ENCODE measurements at regions not wholly inside any gene's neighbourhood (a gene's known extent, or its start where the extent isn't known, plus 50 kb on each side); places are given as distances from the start of the nearest gene placed in this dataset.
"Not testable (repeated sequence)": the region's sequence is repeated elsewhere in the genome, so short reads cannot be mapped to it uniquely, and the experiment has no call there.

DNA sequence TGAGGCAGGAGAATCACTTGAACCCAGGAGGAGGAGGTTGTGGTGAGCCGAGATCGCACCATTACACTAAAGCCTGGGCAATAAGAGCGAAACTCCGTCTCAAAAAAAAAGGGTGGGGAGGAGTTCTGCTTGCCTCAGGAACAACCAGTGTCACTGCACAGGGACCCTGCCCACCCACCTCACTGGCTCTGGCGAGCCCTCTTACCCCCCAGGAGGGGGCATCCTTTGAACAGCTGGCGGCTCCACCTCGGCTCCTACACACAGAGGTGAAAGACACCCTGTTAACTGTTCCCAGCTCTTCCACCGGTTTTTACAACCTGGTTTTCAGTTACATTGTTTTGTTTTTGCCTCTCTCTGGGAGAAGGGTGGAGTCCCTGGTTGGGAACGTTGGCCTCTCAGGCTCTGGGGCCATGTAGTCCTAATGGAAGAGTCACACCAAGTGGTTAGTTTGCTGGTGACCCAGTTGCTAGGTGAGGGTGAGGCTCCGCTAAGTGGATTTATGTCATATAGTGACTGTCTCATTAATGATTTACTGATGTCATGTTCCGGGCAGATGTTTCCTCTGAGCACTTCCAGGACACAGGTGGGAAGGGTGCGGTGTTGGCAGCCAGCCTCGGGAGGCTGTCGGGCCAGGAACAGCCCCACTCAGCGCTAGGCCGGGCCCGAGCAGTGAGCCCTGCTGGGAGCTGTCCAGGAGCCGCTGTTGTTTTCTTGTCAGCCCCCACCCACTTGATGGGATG is 120.6 kb upstream of the TPTE start:
- intact Hi-C loops (cut with DNase I; ENCODE audit: low total_unique reads); H3K4me1 ChIP-seq; H3K4me3 ChIP-seq; H3K36me3 ChIP-seq; H3K27me3 ChIP-seq; DNase-seq (ENCODE audit: low spot score in 2 of 2); H3K27ac ChIP-seq: not testable (repeated sequence)
- H3K9me3 ChIP-seq = peaks cover 49 to 56% of the 10 kb centered on the region in 2 donors

DNA sequence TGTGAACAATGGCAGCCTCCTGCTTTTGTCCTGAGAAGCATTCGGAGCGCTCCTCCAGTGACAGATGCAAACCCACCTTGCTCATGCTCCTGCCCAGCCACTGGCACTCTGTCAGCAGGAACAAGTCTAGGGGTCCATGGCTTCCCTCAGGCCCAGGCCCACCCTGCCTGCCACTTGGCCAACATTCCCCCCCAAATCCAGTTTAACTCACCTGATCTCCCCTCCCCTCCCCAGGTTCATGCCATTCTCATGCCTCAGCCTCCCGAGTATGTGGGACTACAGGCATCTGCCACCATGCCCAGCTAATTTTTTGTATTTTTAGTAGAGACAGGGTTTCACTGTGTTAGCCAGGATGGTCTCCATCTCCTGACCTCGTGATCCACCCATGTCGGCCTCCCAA is 118.9 kb upstream of the TPTE start:
- intact Hi-C loops (cut with DNase I; ENCODE audit: low total_unique reads); H3K36me3 ChIP-seq; H3K27me3 ChIP-seq; H3K4me3 ChIP-seq; H3K4me1 ChIP-seq; H3K27ac ChIP-seq; DNase-seq (ENCODE audit: low spot score in 2 of 2): not testable (repeated sequence)
- H3K9me3 ChIP-seq = peaks cover 50 to 57% of the 10 kb centered on the region in 2 donors

DNA sequence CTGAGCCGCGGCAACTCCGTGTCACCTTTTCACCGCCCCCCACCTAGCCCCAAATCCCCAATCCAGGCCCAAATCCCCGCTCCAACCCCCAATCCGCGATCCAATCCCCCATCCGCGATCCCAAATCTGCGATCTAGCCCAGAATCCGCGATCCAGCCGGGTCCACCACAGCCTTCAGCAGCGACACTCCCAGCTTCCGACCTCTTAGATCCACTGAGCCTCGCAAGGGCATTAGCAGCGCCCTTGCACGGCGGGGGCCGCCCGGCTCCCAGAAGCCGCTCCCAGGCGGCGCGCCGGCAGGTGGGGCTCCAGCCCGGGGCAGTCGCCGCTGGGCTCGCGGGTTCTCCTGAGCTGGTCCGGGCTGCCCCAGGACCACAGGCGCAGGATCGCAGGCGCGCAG is 116.1 kb upstream of the TPTE start:
- H3K4me1 ChIP-seq; H3K4me3 ChIP-seq; H3K27ac ChIP-seq; DNase-seq (ENCODE audit: low spot score in 2 of 2); H3K36me3 ChIP-seq; H3K27me3 ChIP-seq; intact Hi-C loops (cut with DNase I; ENCODE audit: low total_unique reads): not testable (repeated sequence)
- peaks cover 51 to 59% of the 10 kb centered on the region in 2 donors for H3K9me3 ChIP-seq

DNA sequence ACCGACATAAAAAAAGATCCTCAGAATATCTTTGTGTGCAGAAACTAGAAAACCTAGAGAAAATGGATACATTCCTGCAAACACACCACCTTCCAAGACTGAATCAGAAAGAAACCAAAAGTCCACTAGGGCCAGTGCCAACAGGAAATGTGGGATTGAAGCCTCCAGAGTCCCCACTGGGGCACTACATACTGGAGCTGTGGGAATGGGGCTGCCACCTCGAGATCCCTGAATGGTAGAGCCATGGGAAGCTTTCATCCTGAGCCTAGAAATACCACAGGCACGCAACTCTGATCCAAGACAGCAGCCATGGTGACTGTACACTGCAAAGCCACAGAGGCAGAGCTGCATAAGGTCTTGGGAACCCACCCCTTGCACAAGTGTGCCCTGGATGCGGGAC is 111.6 kb upstream of the TPTE start:
- H3K27me3 ChIP-seq; H3K4me3 ChIP-seq; intact Hi-C loops (cut with DNase I; ENCODE audit: low total_unique reads); H3K36me3 ChIP-seq; H3K4me1 ChIP-seq; H3K27ac ChIP-seq; DNase-seq (ENCODE audit: low spot score in 2 of 2): not testable (repeated sequence)
- peaks cover 30 to 40% of the 10 kb centered on the region in 2 donors for H3K9me3 ChIP-seq

DNA sequence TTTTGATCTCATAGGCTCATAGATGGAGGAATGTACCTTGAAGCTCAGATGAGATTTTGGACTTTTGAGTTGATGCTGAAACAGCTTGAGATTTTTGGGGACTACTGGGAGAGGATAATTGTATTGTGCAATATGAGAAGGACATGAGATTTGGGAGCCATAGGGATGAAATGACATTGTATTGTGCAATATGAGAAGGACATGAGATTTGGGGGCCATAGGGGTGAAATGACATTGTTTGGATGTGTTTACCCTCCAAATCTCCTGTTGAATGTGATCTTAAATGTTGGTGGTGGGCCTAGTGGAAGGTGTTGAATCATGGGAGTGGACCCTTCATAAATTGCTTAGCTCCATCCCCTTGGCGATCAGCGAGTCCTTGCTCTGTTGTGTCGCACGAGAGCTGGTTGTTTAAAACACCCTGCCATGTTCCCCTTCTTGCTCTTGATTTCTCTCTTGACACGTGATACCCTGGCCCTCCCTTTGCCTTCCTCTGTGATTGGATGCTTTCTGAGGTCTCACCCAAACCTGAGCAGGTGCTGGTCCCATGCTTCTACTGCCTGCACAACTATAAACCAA is 110.9 kb upstream of the TPTE start:
- H3K4me3 ChIP-seq = not testable (repeated sequence)
- peaks cover 30 to 40% of the 10 kb centered on the region in 2 donors for H3K9me3 ChIP-seq

DNA sequence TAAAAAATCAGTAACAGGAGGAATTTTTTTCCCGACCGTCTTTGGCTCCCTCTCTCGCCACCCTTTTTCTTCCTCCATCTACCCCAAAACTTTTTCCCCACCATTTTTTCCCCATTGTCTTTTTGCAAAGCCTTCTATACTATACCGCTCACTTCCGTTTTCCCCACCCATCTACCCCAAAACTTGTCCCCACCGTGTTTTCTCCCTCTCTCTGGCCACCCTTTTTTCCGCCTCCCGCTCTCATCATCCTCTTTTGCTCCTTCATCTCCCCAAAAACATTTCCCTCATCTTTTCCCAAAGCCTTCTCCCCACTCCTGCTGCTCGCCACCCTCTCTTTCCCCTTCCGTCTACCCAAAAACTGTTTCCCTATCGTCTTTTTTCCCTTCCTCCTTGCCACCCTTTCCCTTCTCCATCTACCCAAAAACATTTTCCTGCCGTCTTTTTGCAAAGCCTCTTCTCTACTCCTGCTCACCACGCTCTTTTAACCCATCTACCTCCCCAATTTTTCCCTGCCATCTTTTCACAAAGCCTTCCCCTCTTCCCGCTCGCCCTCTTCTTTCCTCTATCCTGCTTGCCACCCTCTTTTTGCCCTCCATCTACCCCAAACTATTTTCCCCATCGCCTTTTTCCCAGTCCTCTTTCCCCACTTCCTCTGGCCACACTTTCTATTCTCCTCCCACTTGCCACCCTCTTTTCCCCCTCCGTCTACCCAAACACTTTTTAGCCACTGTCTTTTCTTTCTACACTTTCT is 109.4 kb upstream of the TPTE start:
- DNase-seq (ENCODE audit: low spot score in 2 of 2); H3K4me1 ChIP-seq; H3K27me3 ChIP-seq; H3K27ac ChIP-seq; intact Hi-C loops (cut with DNase I; ENCODE audit: low total_unique reads); H3K4me3 ChIP-seq; H3K36me3 ChIP-seq: not testable (repeated sequence)
- H3K9me3 ChIP-seq = peaks cover 38 to 42% of the 10 kb centered on the region in 2 donors

More for the DNA sequence above, 110.9 kb upstream of the TPTE start:
- H3K27ac ChIP-seq; intact Hi-C loops (cut with DNase I; ENCODE audit: low total_unique reads); H3K27me3 ChIP-seq; H3K4me1 ChIP-seq; H3K36me3 ChIP-seq; DNase-seq (ENCODE audit: low spot score in 2 of 2): not testable (repeated sequence)

DNA sequence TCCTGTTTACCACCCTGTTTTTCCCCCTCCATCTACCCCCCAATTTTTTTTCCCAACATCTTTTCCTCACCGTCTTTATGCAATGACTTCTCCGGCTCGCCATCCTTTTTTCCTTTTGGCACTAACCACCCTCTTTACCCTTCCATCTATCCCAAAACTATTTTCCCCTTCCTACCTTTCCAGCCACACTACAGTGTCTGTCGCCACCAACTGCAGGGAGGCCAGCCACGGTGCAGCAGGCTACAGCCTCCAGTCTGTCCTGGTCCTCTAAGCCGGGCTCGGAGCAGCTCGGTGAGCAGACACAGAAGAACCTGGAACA is 108.5 kb upstream of the TPTE start:
- peaks cover 45 to 47% of the 10 kb centered on the region in 2 donors for H3K9me3 ChIP-seq
- H3K4me1 ChIP-seq; H3K36me3 ChIP-seq; H3K4me3 ChIP-seq; H3K27me3 ChIP-seq; DNase-seq (ENCODE audit: low spot score in 2 of 2); H3K27ac ChIP-seq; intact Hi-C loops (cut with DNase I; ENCODE audit: low total_unique reads): not testable (repeated sequence)

DNA sequence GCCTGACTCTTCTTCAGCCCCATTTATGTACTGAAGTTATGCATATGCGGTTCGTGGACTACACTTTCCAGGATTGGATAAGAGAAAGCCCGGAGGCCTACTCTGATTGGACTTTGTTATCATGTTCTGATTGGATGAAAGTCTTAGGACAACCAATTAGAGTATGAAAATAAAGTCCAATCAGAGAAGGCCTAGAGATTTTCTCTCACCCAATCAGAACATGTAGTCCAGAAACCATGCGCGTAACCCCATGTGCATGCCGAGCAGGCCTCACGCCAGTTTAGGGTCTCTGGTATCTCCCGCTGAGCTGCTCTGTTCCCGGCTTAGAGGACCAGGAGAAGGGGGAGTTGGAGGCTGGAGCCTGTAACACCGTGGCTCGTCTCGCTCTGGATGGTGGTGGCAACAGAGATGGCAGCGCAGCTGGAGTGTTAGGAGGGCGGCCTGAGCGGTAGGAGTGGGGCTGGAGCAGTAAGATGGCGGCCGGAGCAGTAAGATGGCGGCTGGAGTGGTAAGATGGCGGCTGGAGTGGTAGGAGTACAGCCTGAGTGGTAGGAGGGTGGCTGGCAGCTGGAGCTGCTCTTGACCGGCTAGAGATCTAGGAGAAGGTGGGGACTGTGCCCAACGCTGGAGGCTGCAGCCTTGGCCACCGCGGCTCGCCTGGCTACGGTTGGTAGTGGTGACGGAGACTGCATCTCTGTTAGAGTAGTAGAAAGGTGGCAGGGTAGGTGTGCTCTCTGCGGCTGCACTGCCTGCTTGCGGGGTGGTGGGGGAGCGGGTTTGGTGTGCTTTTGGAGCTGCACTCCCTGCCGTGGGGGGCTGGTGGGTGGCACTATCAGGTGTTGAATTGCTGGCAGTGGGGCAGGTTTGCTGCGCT is 107.9 kb upstream of the TPTE start:
- H3K36me3 ChIP-seq; H3K27ac ChIP-seq; H3K4me1 ChIP-seq; DNase-seq (ENCODE audit: low spot score in 2 of 2); intact Hi-C loops (cut with DNase I; ENCODE audit: low total_unique reads); H3K27me3 ChIP-seq; H3K4me3 ChIP-seq: not testable (repeated sequence)
- peaks cover 46 to 51% of the 10 kb centered on the region in 2 donors for H3K9me3 ChIP-seq

DNA sequence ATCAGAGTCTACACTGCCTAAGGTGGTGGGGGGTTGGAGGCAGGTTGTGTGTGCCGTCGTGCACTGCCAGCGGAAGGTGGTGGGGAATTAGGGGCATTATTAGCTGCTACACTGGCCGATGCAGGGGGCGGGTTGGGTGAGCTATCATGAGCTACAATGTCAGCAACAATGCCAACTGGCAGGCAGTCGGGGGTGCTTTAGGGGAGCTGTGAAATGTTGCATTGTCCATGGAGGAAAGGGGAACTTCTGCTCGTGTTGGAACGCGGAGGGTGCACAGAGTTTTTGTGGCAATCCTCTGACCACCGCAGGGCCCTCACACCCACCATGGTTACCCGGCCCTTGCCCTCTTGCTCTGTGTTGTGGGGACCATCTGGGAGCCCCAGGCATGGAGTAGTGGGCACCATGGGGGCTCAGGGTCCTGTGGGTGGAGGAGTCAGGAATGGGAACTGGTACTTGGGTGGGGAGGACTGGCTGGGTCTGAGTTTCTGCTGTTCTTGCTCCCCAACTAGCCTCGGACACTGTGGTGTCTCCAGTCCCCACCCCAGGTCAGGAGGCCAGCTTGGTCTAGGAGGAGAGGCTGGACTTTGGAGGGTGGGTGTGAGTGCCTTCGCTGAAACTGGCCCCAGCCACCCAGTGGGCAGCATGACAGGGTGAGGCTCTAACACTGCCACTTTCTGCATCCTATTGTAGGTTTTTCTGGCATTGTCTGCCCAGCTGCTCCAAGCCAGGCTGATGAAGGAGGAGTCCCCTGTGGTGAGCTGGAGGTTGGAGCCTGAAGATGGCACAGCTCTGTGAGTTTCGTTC is 107.1 kb upstream of the TPTE start:
- H3K36me3 ChIP-seq; DNase-seq (ENCODE audit: low spot score in 2 of 2); H3K27ac ChIP-seq; H3K27me3 ChIP-seq; H3K4me1 ChIP-seq; H3K4me3 ChIP-seq; intact Hi-C loops (cut with DNase I; ENCODE audit: low total_unique reads): not testable (repeated sequence)
- peaks cover 52 to 57% of the 10 kb centered on the region in 2 donors for H3K9me3 ChIP-seq

DNA sequence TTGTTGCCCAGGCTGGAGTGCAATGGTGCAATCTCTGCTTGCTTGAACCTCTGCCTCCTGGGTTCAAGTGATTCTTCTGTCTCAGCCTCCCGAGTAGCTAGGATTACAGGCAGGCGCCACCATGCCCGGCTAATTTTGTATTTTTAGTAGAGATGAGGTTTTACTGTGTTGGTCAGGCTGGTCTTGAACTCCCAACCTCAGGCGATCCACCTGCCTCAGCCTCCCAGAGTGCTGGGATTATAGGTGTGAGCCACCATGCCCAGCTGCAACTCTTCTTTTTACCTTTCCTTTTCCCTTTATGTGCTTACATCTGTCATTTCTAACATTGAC is 106.5 kb upstream of the TPTE start:
- peaks cover 58% of the 10 kb centered on the region in 2 donors for H3K9me3 ChIP-seq
- intact Hi-C loops (cut with DNase I; ENCODE audit: low total_unique reads); H3K27ac ChIP-seq; H3K4me1 ChIP-seq; H3K4me3 ChIP-seq; H3K36me3 ChIP-seq; H3K27me3 ChIP-seq; DNase-seq (ENCODE audit: low spot score in 2 of 2): not testable (repeated sequence)

DNA sequence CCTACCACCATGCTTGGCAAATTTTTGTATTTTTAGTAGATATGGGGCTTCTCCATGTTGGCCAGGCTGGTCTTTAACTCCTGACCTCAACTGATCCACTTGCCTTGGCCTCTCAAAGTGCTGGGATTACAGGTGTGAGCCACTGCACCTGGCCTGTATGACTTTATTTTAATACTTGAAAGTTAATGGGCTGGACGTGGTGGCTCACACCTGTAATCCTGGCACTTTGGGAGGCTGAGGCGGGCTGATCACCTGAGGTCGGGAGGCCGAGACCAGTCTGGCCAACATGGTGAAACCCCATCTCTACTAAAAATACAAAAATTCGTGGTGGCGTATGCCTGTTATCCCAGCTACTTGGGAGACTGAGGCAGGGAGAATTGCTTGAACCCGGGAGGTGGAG is 105.9 kb upstream of the TPTE start:
- H3K4me3 ChIP-seq; H3K27me3 ChIP-seq; H3K4me1 ChIP-seq; H3K36me3 ChIP-seq; intact Hi-C loops (cut with DNase I; ENCODE audit: low total_unique reads); H3K27ac ChIP-seq; DNase-seq (ENCODE audit: low spot score in 2 of 2): not testable (repeated sequence)
- peaks cover 60 to 63% of the 10 kb centered on the region in 2 donors for H3K9me3 ChIP-seq

DNA sequence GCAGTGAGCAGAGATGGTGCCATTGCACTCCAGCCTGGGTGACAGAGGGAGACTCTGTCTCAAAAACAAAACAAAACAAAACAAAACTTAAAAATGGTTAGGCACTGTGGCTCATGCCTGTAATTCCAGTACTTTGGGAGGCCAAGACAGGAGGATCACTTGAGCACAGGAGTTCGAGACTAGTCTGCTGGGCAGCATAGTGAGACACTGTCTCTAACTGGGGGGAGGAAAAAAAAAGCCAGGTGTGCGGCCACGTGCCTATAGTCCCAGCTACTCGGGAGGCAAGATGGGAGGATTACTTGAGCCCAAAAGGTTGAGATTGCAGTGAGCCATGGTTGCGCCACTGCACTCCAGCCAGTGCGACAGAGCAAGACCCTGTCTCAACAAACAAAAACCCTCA is 105.5 kb upstream of the TPTE start:
- intact Hi-C loops (cut with DNase I; ENCODE audit: low total_unique reads); H3K27me3 ChIP-seq; H3K4me3 ChIP-seq; H3K36me3 ChIP-seq; H3K4me1 ChIP-seq; DNase-seq (ENCODE audit: low spot score in 2 of 2); H3K27ac ChIP-seq: not testable (repeated sequence)
- H3K9me3 ChIP-seq = peaks cover 60 to 63% of the 10 kb centered on the region in 2 donors
